H9 (cell line): ENCODE measurements at regions not wholly inside any gene's neighbourhood (a gene's known extent, or its start where the extent isn't known, plus 50 kb on each side); places are given as distances from the start of the nearest gene placed in this dataset.

Source experiments
- DNase-seq: peaks from one replicate; pipeline ENCODE4 v3.0.0-alpha.2; 2017
- H2AFZ ChIP-seq: one replicate; pipeline ENCODE4 v1.6.1; 2013; ENCODE audit warnings: mild to moderate bottlenecking, low read length, control low read depth, moderate library complexity
- H2AK5ac ChIP-seq: 2 replicates; pipeline ENCODE4 v1.6.1; 2013; ENCODE audit warnings: low read length, control low read depth, mixed read lengths; ENCODE audit not compliant: insufficient read length
- H2BK120ac ChIP-seq: one replicate; pipeline ENCODE4 v1.6.1; 2013; ENCODE audit warnings: low read depth, mild to moderate bottlenecking, low read length, control low read depth, inconsistent platforms; ENCODE audit not compliant: poor library complexity, severe bottlenecking
- H2BK12ac ChIP-seq: 2 replicates; pipeline ENCODE4 v1.6.1; 2013; ENCODE audit warnings: low read length, control low read depth, mixed read lengths, low read depth; ENCODE audit not compliant: insufficient read length
- H2BK15ac ChIP-seq: 2 replicates; pipeline ENCODE4 v1.6.1; 2013; ENCODE audit warnings: low read depth, low read length, control low read depth
- H2BK20ac ChIP-seq: one replicate; pipeline ENCODE4 v1.6.1; 2013; ENCODE audit warnings: low read depth, mild to moderate bottlenecking, low read length, control low read depth, inconsistent platforms; ENCODE audit not compliant: poor library complexity, severe bottlenecking
- H2BK5ac ChIP-seq: 2 replicates; pipeline ENCODE4 v1.6.1; 2013; ENCODE audit warnings: low read length, control low read depth, mixed read lengths; ENCODE audit not compliant: insufficient read length
- H3K14ac ChIP-seq: 2 replicates; pipeline ENCODE4 v1.6.1; 2013; ENCODE audit warnings: low read length, control low read depth; ENCODE audit not compliant: insufficient read depth
- H3K18ac ChIP-seq: 2 replicates; pipeline ENCODE4 v1.6.1; 2013; ENCODE audit warnings: low read depth, mild to moderate bottlenecking, mixed read lengths, low read length, control low read depth; ENCODE audit not compliant: insufficient read length
- H3K23ac ChIP-seq: 2 replicates; pipeline ENCODE4 v1.6.1; 2013; ENCODE audit warnings: low read length, control low read depth, mixed read lengths, low read depth; ENCODE audit not compliant: insufficient read length
- H3K23me2 ChIP-seq: 2 replicates; pipeline ENCODE4 v1.6.1; 2013; ENCODE audit warnings: low read depth, mild to moderate bottlenecking, mixed read lengths, low read length, control low read depth; ENCODE audit not compliant: insufficient read length, poor library complexity, severe bottlenecking
- H3K27ac ChIP-seq: 2 replicates; pipeline ENCODE4 v1.5.1; 2013; ENCODE audit warnings: low read length, control low read depth, mixed read lengths, low read depth; ENCODE audit not compliant: insufficient read length
- H3K27me3 ChIP-seq: 2 replicates; pipeline ENCODE4 v1.6.1; 2013; ENCODE audit warnings: low read length, control low read depth, inconsistent platforms; ENCODE audit not compliant: insufficient read depth
- H3K4ac ChIP-seq: 2 replicates; pipeline ENCODE4 v1.6.1; 2013; ENCODE audit warnings: low read depth, mild to moderate bottlenecking, control low read depth, inconsistent platforms, low read length, moderate library complexity
- H3K4me1 ChIP-seq: 2 replicates; pipeline ENCODE4 v1.6.1; 2013; ENCODE audit warnings: low read length, control low read depth, inconsistent platforms; ENCODE audit not compliant: insufficient read depth
- H3K4me2 ChIP-seq: 2 replicates; pipeline ENCODE4 v1.6.1; 2013; ENCODE audit warnings: low read length, control low read depth, mixed read lengths; ENCODE audit not compliant: insufficient read length, insufficient read depth
- H3K56ac ChIP-seq: 2 replicates; pipeline ENCODE4 v1.6.1; 2013; ENCODE audit warnings: low read depth, mild to moderate bottlenecking, mixed read lengths, low read length, control low read depth; ENCODE audit not compliant: insufficient read length
- H3K79me1 ChIP-seq: 2 replicates; pipeline ENCODE4 v1.6.1; 2013; ENCODE audit warnings: low read depth, mild to moderate bottlenecking, moderate library complexity, low read length, control low read depth, inconsistent platforms; ENCODE audit not compliant: insufficient read depth, poor library complexity, severe bottlenecking
- H3K79me2 ChIP-seq: 2 replicates; pipeline ENCODE4 v1.6.1; 2013; ENCODE audit warnings: low read length, control low read depth, inconsistent platforms; ENCODE audit not compliant: insufficient read depth
- H3K9ac ChIP-seq: 2 replicates; pipeline ENCODE4 v1.6.1; 2013; ENCODE audit warnings: low read length, control low read depth, mixed read lengths; ENCODE audit not compliant: insufficient read length; ENCODE audit errors: extremely low read depth
- H3K9me3 ChIP-seq: one replicate; pipeline ENCODE4 v1.6.1; 2013; ENCODE audit warnings: low read depth, low read length, inconsistent platforms; ENCODE audit not compliant: control insufficient read depth
- H3T11ph ChIP-seq: one replicate; pipeline ENCODE4 v1.6.1; 2013; ENCODE audit warnings: mild to moderate bottlenecking, low read length, control low read depth, inconsistent platforms
- H4K20me1 ChIP-seq: one replicate; pipeline ENCODE4 v1.6.1; 2013; ENCODE audit not compliant: control insufficient read depth, insufficient read length, insufficient read depth
- H4K5ac ChIP-seq: 2 replicates; pipeline ENCODE4 v1.6.1; 2013; ENCODE audit warnings: low read depth, mild to moderate bottlenecking, mixed read lengths, low read length, control low read depth; ENCODE audit not compliant: insufficient read length
- H4K8ac ChIP-seq: replicated peaks from 2 replicates; pipeline ENCODE4 v1.6.1; 2013; ENCODE audit warnings: low read length, control low read depth, mixed read lengths, low read depth; ENCODE audit not compliant: insufficient read length
- H4K91ac ChIP-seq: 2 replicates; pipeline ENCODE4 v1.6.1; 2013; ENCODE audit warnings: low read depth, mild to moderate bottlenecking, moderate library complexity, mixed read lengths, low read length, control low read depth; ENCODE audit not compliant: insufficient read length
- H3K27ac Mint-ChIP-seq, 3 experiments: 2 replicates in 2 of 3; 3 replicates in 1 of 3; pipeline ENCODE4 v1.8.0; 2020 to 2021; ENCODE audit warnings: mixed read lengths in 3 of 3, mild to moderate bottlenecking in 1 of 3, moderate library complexity in 1 of 3
- H3K27me3 Mint-ChIP-seq: 2 replicates; pipeline ENCODE4 v1.8.0; 2021; ENCODE audit warnings: low read depth, mild to moderate bottlenecking, moderate library complexity, mixed read lengths
- H3K36me3 Mint-ChIP-seq, 3 experiments: 2 replicates in 2 of 3; 3 replicates in 1 of 3; pipeline ENCODE4 v1.8.0; 2020 to 2021; ENCODE audit warnings: low read depth in 3 of 3, mixed read lengths in 3 of 3; ENCODE audit not compliant: insufficient read depth in 1 of 3
- H3K4me1 Mint-ChIP-seq, 2 experiments: 2 replicates each; pipeline ENCODE4 v1.8.0; 2020; ENCODE audit warnings: mixed read lengths in 2 of 2
- H3K4me3 Mint-ChIP-seq, 2 experiments: 2 replicates in 1 of 2; 3 replicates in 1 of 2; pipeline ENCODE4 v1.8.0; 2020 to 2021; ENCODE audit warnings: mild to moderate bottlenecking in 2 of 2, mixed read lengths in 2 of 2, moderate library complexity in 1 of 2
- H3K9me3 Mint-ChIP-seq, 2 experiments: 2 replicates in 1 of 2; 3 replicates in 1 of 2; pipeline ENCODE4 v1.8.0; 2020; ENCODE audit warnings: mild to moderate bottlenecking in 2 of 2, mixed read lengths in 2 of 2, moderate library complexity in 1 of 2
- CTCF ChIP-seq: fragments of 200-600 bp; sonication (generic); conservative IDR thresholded peaks from 3 replicates; pipeline ENCODE4 v1.8.0; 2021; ENCODE audit warnings: antibody characterized with exemption, mild to moderate bottlenecking
- WGBS: extraction: QIAGEN DNeasy Blood & Tissue Kit; methylation state at CpG from one replicate; pipeline ENCODE4 v1.1.7; 2013; ENCODE audit warnings: missing lambda C conversion rate, low lambda C conversion rate, mixed read lengths; ENCODE audit not compliant: insufficient read length; ENCODE audit errors: extremely low coverage; 5-methylcytosine and 5-hydroxymethylcytosine counted together

GRCh38 chr2:35915261-35915660, 440.3 kb upstream of the CRIM1 start:
- no peak overlapping the region for H4K91ac ChIP-seq
- H3K18ac ChIP-seq: no peak overlapping the region
- H4K5ac ChIP-seq: no peak overlapping the region
- H3K4me3 Mint-ChIP-seq: no peak overlapping the region
- no peak overlapping the region for H3K9ac ChIP-seq
- H3K9me3 Mint-ChIP-seq: no peaks in the 10 kb centered on the region
- no peak for DNase-seq
- no peak for TF ChIP-seq CTCF
- H3K79me1 ChIP-seq: no peaks in the 10 kb centered on the region
- H4K8ac ChIP-seq: no peak overlapping the region
- peaks cover 4 to 6% of the 10 kb centered on the region in 2 experiments; a peak in 1 of 4 replicates for H3K4me1 Mint-ChIP-seq
- no peaks in the 10 kb centered on the region for H3K36me3 Mint-ChIP-seq
- WGBS: no CpG with 5 or more reads among the region's 4 CpGs
- no peak overlapping the region for H3K56ac ChIP-seq
- H4K20me1 ChIP-seq: no peaks in the 10 kb centered on the region
- H3K14ac ChIP-seq: no peak overlapping the region
- H3K4me1 ChIP-seq: no peaks in the 10 kb centered on the region
- no peak overlapping the region for H3K4ac ChIP-seq
- H3K27ac Mint-ChIP-seq: no peak overlapping the region
- no peak overlapping the region for H3T11ph ChIP-seq
- H2BK12ac ChIP-seq: no peak overlapping the region
- H3K27me3 ChIP-seq: no peaks in the 10 kb centered on the region
- no peaks in the 10 kb centered on the region for H3K9me3 ChIP-seq
- H3K4me2 ChIP-seq: no peak overlapping the region
- no peak overlapping the region for H2BK20ac ChIP-seq
- H2BK5ac ChIP-seq: no peak overlapping the region
- H2AK5ac ChIP-seq: no peak overlapping the region
- no peaks in the 10 kb centered on the region for H3K27me3 Mint-ChIP-seq
- no peak overlapping the region for H2BK15ac ChIP-seq
- H3K27ac ChIP-seq: no peak overlapping the region
- no peak overlapping the region for H2AFZ ChIP-seq
- H3K23ac ChIP-seq: no peak overlapping the region
- H3K23me2 ChIP-seq: no peaks in the 10 kb centered on the region
- no peaks in the 10 kb centered on the region for H3K79me2 ChIP-seq
- H2BK120ac ChIP-seq: no peak overlapping the region
